GM12878 (cell line): ENCODE measurements at regions not wholly inside any gene's neighbourhood (a gene's known extent, or its start where the extent isn't known, plus 50 kb on each side); places are given as distances from the start of the nearest gene placed in this dataset.

Experiments used
- ATAC-seq: fragments of 200-7000 bp; cut with Tn5 transposase; 3 replicates; pipeline ENCODE4 v1.9.1; 2020; ENCODE audit warnings: mild to moderate bottlenecking, moderate library complexity
- BruUV-seq: library from RNA; stranded (reverse); fragments of 400-500 nt; replicated peaks from 2 replicates; lab custom pipeline; 2021; lab: Mats Ljungman, UMichigan
- CTCF ChIA-PET: fragments of 300-600 bp; sonication (Branson Sonifier 250); formaldehyde crosslinking; extraction: SDS; loops from one replicate; lab custom pipeline; 2021; ENCODE audit warnings: inconsistent platforms; lab: Yijun Ruan, JAX
- POLR2A ChIA-PET: fragments of 350-600 bp; formaldehyde crosslinking; extraction: SDS; loops from one replicate; lab custom pipeline; 2021; ENCODE audit warnings: inconsistent platforms; lab: Charles Lee
- RAD21 ChIA-PET: fragments of 300-600 bp; sonication (Branson Sonifier 250); formaldehyde crosslinking; loops from one replicate; lab custom pipeline; 2023; ENCODE audit warnings: antibody characterized with exemption; ENCODE audit not compliant: unreplicated experiment; lab: Charles Lee
- SMC1A ChIA-PET: fragments of 300-600 bp; sonication (Branson Sonifier 250); formaldehyde crosslinking; loops from one replicate; lab custom pipeline; 2023; ENCODE audit not compliant: unreplicated experiment, uncharacterized antibody; lab: Charles Lee
- DNase-seq: peaks from one replicate; pipeline ENCODE4 v3.0.0-alpha.2; 2011; ENCODE audit warnings: low read depth, low spot score
- FAIRE-seq: peaks from 3 replicates; lab custom pipeline; 2011; peaks lifted over from hg19 to GRCh38; lab: Jason Lieb, UNC
- H2AFZ ChIP-seq: 2 replicates; pipeline ENCODE4 v1.6.0; 2011; ENCODE audit warnings: low read depth, low read length, control low read depth; ENCODE audit not compliant: control insufficient read depth
- H3K27ac ChIP-seq: 2 replicates; pipeline ENCODE4 v1.5.1; 2011; ENCODE audit warnings: control low read depth; ENCODE audit not compliant: control insufficient read depth, insufficient read depth
- H3K27me3 ChIP-seq, 2 experiments: replicated peaks in 1 of 2; 2 replicates each; pipeline versions ENCODE4 v1.6.0 to v1.6.1; 2011; ENCODE audit warnings: low read length in 1 of 2; ENCODE audit not compliant: control insufficient read depth in 2 of 2, insufficient read depth in 2 of 2
- H3K36me3 ChIP-seq, 2 experiments: 2 replicates each; pipeline ENCODE4 v1.5.1; 2011; ENCODE audit warnings: low read length in 1 of 2; ENCODE audit not compliant: control insufficient read depth in 2 of 2, insufficient read depth in 2 of 2
- H3K4me1 ChIP-seq: 2 replicates; pipeline ENCODE4 v1.6.1; 2011; ENCODE audit warnings: mild to moderate bottlenecking, low read length, moderate library complexity, mixed read lengths; ENCODE audit not compliant: control insufficient read depth, insufficient read depth
- H3K4me2 ChIP-seq: 2 replicates; pipeline ENCODE4 v1.6.0; 2011; ENCODE audit warnings: control low read depth; ENCODE audit not compliant: control insufficient read depth, insufficient read depth
- H3K4me3 ChIP-seq: fragments of 200-600 bp; sonication (generic); 2 replicates; pipeline ENCODE4 v1.5.1; 2016
- H3K79me2 ChIP-seq: 2 replicates; pipeline ENCODE4 v1.6.0; 2011; ENCODE audit warnings: low read length; ENCODE audit not compliant: control insufficient read depth, insufficient read depth
- H3K9ac ChIP-seq: 2 replicates; pipeline ENCODE4 v1.8.0; 2011; ENCODE audit warnings: low read length, control low read depth, mixed read lengths; ENCODE audit not compliant: control insufficient read depth, insufficient read depth
- H3K9me3 ChIP-seq: replicated peaks from 3 replicates; pipeline ENCODE4 v1.5.1; 2011; ENCODE audit warnings: mild to moderate bottlenecking, low read length; ENCODE audit not compliant: control insufficient read depth, insufficient read depth
- H4K20me1 ChIP-seq: 2 replicates; pipeline ENCODE4 v1.6.0; 2011; ENCODE audit not compliant: control insufficient read depth, insufficient read depth
- CHD1 ChIP-seq: IDR thresholded peaks from 2 replicates; pipeline ENCODE4 v1.6.1; 2012; ENCODE audit warnings: low read depth, low read length, improper control_type of control experiment
- CREB1 ChIP-seq: IDR thresholded peaks from 2 replicates; pipeline ENCODE4 v1.6.1; 2012; ENCODE audit warnings: low read depth, mild to moderate bottlenecking, inconsistent platforms
- DPF2 ChIP-seq: fragments of 450-650 bp; IDR thresholded peaks from 2 replicates; pipeline ENCODE4 v1.6.1; 2017; ENCODE audit warnings: mild to moderate bottlenecking
- ESRRA ChIP-seq: IDR thresholded peaks from 2 replicates; pipeline ENCODE4 v1.6.1; 2012; ENCODE audit warnings: mild to moderate bottlenecking, low read length, improper control_type of control experiment
- IRF4 ChIP-seq: IDR thresholded peaks from 2 replicates; pipeline ENCODE4 v1.6.1; 2011; ENCODE audit warnings: low read depth, low read length
- KDM1A ChIP-seq: fragments of 200-600 bp; sonication (generic); IDR thresholded peaks from 2 replicates; pipeline ENCODE4 v1.6.1; 2016; ENCODE audit warnings: borderline replicate concordance
- SREBF1 ChIP-seq: IDR thresholded peaks from 2 replicates; pipeline ENCODE4 v1.6.1; 2012; ENCODE audit warnings: mild to moderate bottlenecking, low read length
- TARDBP ChIP-seq: IDR thresholded peaks from 2 replicates; pipeline ENCODE4 v1.6.1; 2016; ENCODE audit warnings: borderline replicate concordance
- TBL1XR1 ChIP-seq: IDR thresholded peaks from 2 replicates; pipeline ENCODE4 v1.6.1; 2012; ENCODE audit warnings: low read depth, low read length, improper control_type of control experiment
- TCF7 ChIP-seq: IDR thresholded peaks from 2 replicates; pipeline ENCODE4 v1.6.1; 2014; ENCODE audit warnings: antibody characterized with exemption, borderline replicate concordance
- ZBTB33 ChIP-seq: fragments of 450-650 bp; IDR thresholded peaks from 2 replicates; pipeline ENCODE4 v1.6.1; 2017; ENCODE audit warnings: mild to moderate bottlenecking
- ZBTB4 ChIP-seq: fragments of 450-650 bp; formaldehyde crosslinking; IDR thresholded peaks from 2 replicates; pipeline ENCODE4 v1.4.0; 2022; ENCODE audit warnings: mild to moderate bottlenecking, moderate library complexity
- ZNF217 ChIP-seq: fragments of 450-650 bp; IDR thresholded peaks from 2 replicates; pipeline ENCODE4 v1.6.1; 2017; ENCODE audit warnings: antibody characterized with exemption, mild to moderate bottlenecking
- ZNF622 ChIP-seq: fragments of 450-650 bp; IDR thresholded peaks from 2 replicates; pipeline ENCODE4 v1.6.1; 2017; ENCODE audit warnings: mild to moderate bottlenecking, inconsistent platforms
- WGBS: methylation state at CpG from one replicate; pipeline ENCODE4 v1.1.6; 2016; ENCODE audit warnings: low lambda C conversion rate; ENCODE audit not compliant: insufficient replicate concordance, insufficient coverage; ENCODE audit errors: missing lambda C conversion rate; 5-methylcytosine and 5-hydroxymethylcytosine counted together
- in situ Hi-C: fragments of 300-500 bp; cut with MboI; formaldehyde crosslinking; loops from 9 replicates; pipeline ENCODE4 v1.14.3; 2018; ENCODE audit warnings: mixed read lengths
- intact Hi-C: fragments of 100-400 bp; cut with micrococcal nuclease; formaldehyde crosslinking; loops from one replicate; pipeline ENCODE4 v1.14.2; 2022; ENCODE audit not compliant: unreplicated experiment
- TF ChIP-seq, protein P1 (sequence below): IDR thresholded peaks from 2 replicates; pipeline ENCODE4 v1.6.1; 2012; ENCODE audit warnings: improper control_type of control experiment, low read depth, low read length; ENCODE audit not compliant: insufficient replicate concordance

GRCh38 chr6:27706431-27706830 lies 205.8 kb downstream of the OR2B2 start (continued):
- TF ChIP-seq, protein P1, sequence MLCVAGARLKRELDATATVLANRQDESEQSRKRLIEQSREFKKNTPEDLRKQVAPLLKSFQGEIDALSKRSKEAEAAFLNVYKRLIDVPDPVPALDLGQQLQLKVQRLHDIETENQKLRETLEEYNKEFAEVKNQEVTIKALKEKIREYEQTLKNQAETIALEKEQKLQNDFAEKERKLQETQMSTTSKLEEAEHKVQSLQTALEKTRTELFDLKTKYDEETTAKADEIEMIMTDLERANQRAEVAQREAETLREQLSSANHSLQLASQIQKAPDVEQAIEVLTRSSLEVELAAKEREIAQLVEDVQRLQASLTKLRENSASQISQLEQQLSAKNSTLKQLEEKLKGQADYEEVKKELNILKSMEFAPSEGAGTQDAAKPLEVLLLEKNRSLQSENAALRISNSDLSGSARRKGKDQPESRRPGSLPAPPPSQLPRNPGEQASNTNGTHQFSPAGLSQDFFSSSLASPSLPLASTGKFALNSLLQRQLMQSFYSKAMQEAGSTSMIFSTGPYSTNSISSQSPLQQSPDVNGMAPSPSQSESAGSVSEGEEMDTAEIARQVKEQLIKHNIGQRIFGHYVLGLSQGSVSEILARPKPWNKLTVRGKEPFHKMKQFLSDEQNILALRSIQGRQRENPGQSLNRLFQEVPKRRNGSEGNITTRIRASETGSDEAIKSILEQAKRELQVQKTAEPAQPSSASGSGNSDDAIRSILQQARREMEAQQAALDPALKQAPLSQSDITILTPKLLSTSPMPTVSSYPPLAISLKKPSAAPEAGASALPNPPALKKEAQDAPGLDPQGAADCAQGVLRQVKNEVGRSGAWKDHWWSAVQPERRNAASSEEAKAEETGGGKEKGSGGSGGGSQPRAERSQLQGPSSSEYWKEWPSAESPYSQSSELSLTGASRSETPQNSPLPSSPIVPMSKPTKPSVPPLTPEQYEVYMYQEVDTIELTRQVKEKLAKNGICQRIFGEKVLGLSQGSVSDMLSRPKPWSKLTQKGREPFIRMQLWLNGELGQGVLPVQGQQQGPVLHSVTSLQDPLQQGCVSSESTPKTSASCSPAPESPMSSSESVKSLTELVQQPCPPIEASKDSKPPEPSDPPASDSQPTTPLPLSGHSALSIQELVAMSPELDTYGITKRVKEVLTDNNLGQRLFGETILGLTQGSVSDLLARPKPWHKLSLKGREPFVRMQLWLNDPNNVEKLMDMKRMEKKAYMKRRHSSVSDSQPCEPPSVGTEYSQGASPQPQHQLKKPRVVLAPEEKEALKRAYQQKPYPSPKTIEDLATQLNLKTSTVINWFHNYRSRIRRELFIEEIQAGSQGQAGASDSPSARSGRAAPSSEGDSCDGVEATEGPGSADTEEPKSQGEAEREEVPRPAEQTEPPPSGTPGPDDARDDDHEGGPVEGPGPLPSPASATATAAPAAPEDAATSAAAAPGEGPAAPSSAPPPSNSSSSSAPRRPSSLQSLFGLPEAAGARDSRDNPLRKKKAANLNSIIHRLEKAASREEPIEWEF, result no peak
- TF ChIP-seq, all 136 proteins: peak for 0

DNA sequence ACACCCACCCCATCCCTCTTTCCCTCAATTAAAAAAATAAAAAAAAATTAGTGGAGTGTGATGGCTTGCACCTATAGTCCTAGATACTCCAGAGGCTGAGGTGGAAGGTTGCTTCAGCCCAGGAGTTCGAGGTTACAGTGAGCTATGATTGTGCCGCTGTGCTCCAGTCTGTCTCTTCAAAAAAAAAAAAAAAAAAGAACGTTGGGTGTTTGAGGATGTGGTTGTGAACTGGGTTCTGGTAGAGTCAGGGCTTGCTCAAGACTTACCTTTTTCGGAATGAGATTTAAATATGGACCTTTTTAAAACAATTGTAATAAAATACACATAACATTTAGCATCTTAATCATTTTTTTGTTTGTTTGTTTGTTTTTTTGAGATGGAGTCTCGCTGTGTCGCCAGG lies 211.9 kb downstream of the OR2B2 start:
- Histone ChIP-seq H3K9ac (no peak overlapping the region), H3K4me3 (no peak overlapping the region), H2AFZ (no peak overlapping the region), H4K20me1 (no peaks in the 10 kb centered on the region), H3K4me2 (no peak overlapping the region), H3K9me3 (no peaks in the 10 kb centered on the region), H3K36me3 (peaks cover 0 to 4% of the 10 kb centered on the region in 2 experiments; a peak in 1 of 4 replicates), H3K27me3 (no peaks in the 10 kb centered on the region), H3K4me1 (no peaks in the 10 kb centered on the region; the same call in 1 of the 2 replicates), H3K27ac (no peak overlapping the region), H3K79me2 (no peaks in the 10 kb centered on the region)
- BruUV-seq, result no TSS peak
- RAD21 ChIA-PET, result no interaction called here
- SMC1A ChIA-PET, result interaction anchor here (0.6 kb wide), 1 partner anchor 9 kb away, joined by 4 read pairs; no protein-coding TSS in a partner anchor
- in situ Hi-C loops, result no loop called here
- WGBS, result 93% methylated on average over 6 of the region's 6 CpGs
- ATAC-seq (no peak), FAIRE-seq (no peak), DNase-seq (no peak)
- POLR2A ChIA-PET, result no interaction called here
- intact Hi-C loops, result no loop called here
- CTCF ChIA-PET, result interaction anchor here (0.6 kb wide), 1 partner anchor 30 kb away, joined by 3 read pairs; no protein-coding TSS in a partner anchor
- TF ChIP-seq SREBF1, result no peak
- TF ChIP-seq ESRRA, result no peak
- no peak for TF ChIP-seq CREB1
- TF ChIP-seq DPF2, result no peak
- TF ChIP-seq TBL1XR1, result no peak
- no peak for TF ChIP-seq ZBTB33
- TF ChIP-seq ZBTB4 (CRISPR knock-in tag), result no peak
- no peak for TF ChIP-seq IRF4
- TF ChIP-seq TCF7, result no peak
- no peak for TF ChIP-seq TARDBP
- no peak for TF ChIP-seq ZNF217
- no peak for TF ChIP-seq ZNF622
- no peak for TF ChIP-seq KDM1A
- TF ChIP-seq CHD1, result no peak
